K562 (cell line): ENCODE measurements at regions not wholly inside any gene's neighbourhood (a gene's known extent, or its start where the extent isn't known, plus 50 kb on each side); places are given as distances from the start of the nearest gene placed in this dataset.

Source experiments
- ATAC-seq: fragments of 200-7000 bp; cut with Tn5 transposase; 3 replicates; pipeline ENCODE4 v1.9.1; 2020; ENCODE audit warnings: moderate library complexity
- BruUV-seq: library from RNA; stranded (reverse); fragments of 400-500 nt; replicated peaks from 2 replicates; lab custom pipeline; 2021; lab: Mats Ljungman, UMichigan
- CTCF ChIA-PET: fragments of 300-600 bp; formaldehyde crosslinking; extraction: SDS; loops from one replicate; lab custom pipeline; 2021; ENCODE audit warnings: low intra/inter-chr PET ratio; lab: Yijun Ruan, JAX
- POLR2A ChIA-PET: fragments of 300-600, 350-650 bp; sonication (Branson Sonifier 250); formaldehyde crosslinking; extraction: SDS; loops from one replicate; lab custom pipeline; 2021; ENCODE audit warnings: antibody characterized with exemption, inconsistent platforms; lab: Yijun Ruan, JAX
- DNase-seq, 4 experiments: peaks; one replicate each; pipeline versions ENCODE4 v3.0.0 to v3.0.0-alpha.2; 2011 to 2018; ENCODE audit warnings: low spot score in 3 of 4, mixed read lengths in 3 of 4; ENCODE audit errors: extremely low read depth in 1 of 4
- FAIRE-seq: peaks from 2 replicates; lab custom pipeline; 2011; peaks lifted over from hg19 to GRCh38; lab: Jason Lieb, UNC
- H2AFZ ChIP-seq: 2 replicates; pipeline ENCODE4 v1.6.0; 2011; ENCODE audit warnings: low read depth, low read length, control low read depth, inconsistent platforms
- H3K27ac ChIP-seq: fragments of 200-600 bp; 3 replicates; pipeline ENCODE4 v1.8.0; 2011; ENCODE audit warnings: low read depth, mild to moderate bottlenecking, control low read depth, inconsistent platforms, low read length, moderate library complexity, mixed read lengths; ENCODE audit errors: extremely low read depth
- H3K27me3 ChIP-seq, 2 experiments: fragments of 300-600 bp in 1 of 2; 2 replicates in 1 of 2; 3 replicates in 1 of 2; pipeline versions ENCODE4 v1.6.0 to v1.8.0; 2011; ENCODE audit warnings: inconsistent platforms in 2 of 2, low read length in 2 of 2, mild to moderate bottlenecking in 1 of 2, mixed read lengths in 1 of 2, moderate library complexity in 1 of 2; ENCODE audit not compliant: control insufficient read depth in 2 of 2, insufficient read depth in 2 of 2
- H3K36me3 ChIP-seq: fragments of 300-600 bp; 3 replicates; pipeline ENCODE4 v1.8.0; 2011; ENCODE audit warnings: mild to moderate bottlenecking, low read length, inconsistent platforms; ENCODE audit not compliant: control insufficient read depth, insufficient read depth
- H3K4me1 ChIP-seq, 2 experiments: fragments of 200-600 bp in 1 of 2; replicated peaks in 1 of 2; 2 replicates in 1 of 2; 3 replicates in 1 of 2; pipeline versions ENCODE4 v1.5.1 to v1.8.0; 2011; ENCODE audit warnings: inconsistent platforms in 2 of 2, low read length in 2 of 2, mild to moderate bottlenecking in 1 of 2, mixed read lengths in 1 of 2, moderate library complexity in 1 of 2; ENCODE audit not compliant: control insufficient read depth in 2 of 2, insufficient read depth in 2 of 2
- H3K4me2 ChIP-seq: 2 replicates; pipeline ENCODE4 v1.6.1; 2011; ENCODE audit warnings: low read length, control low read depth, inconsistent platforms, mixed read lengths; ENCODE audit not compliant: insufficient read depth
- H3K4me3 ChIP-seq: fragments of 200-600 bp; sonication (generic), shearing (Covaris generic); 2 replicates; pipeline ENCODE4 v1.5.1; 2016; ENCODE audit warnings: control low read depth, inconsistent platforms
- H3K79me2 ChIP-seq: fragments of 200-600 bp; 3 replicates; pipeline ENCODE4 v1.8.0; 2011; ENCODE audit warnings: low read length, inconsistent platforms; ENCODE audit not compliant: control insufficient read depth, insufficient read depth
- H3K9ac ChIP-seq, 2 experiments: 2 replicates each; pipeline versions ENCODE4 v1.6.0 to v1.6.1; 2011; ENCODE audit warnings: low read depth in 2 of 2, low read length in 2 of 2, control low read depth in 1 of 2, inconsistent platforms in 1 of 2, mild to moderate bottlenecking in 1 of 2, mixed read lengths in 1 of 2; ENCODE audit not compliant: insufficient read depth in 1 of 2
- H3K9me1 ChIP-seq: one replicate; pipeline ENCODE4 v1.6.0; 2011; ENCODE audit warnings: inconsistent platforms, mild to moderate bottlenecking, low read length, moderate library complexity; ENCODE audit not compliant: control insufficient read depth, insufficient read depth
- H3K9me3 ChIP-seq: replicated peaks from 2 replicates; pipeline ENCODE4 v1.5.1; 2011; ENCODE audit warnings: low read depth, low read length, inconsistent platforms; ENCODE audit not compliant: control insufficient read depth, insufficient read depth
- H4K20me1 ChIP-seq: replicated peaks from 2 replicates; pipeline ENCODE4 v1.6.1; 2011; ENCODE audit warnings: low read length, inconsistent platforms, mixed read lengths; ENCODE audit not compliant: control insufficient read depth, insufficient read depth
- ARNT ChIP-seq, 2 experiments: fragments of 450-650 bp; IDR thresholded peaks; 2 replicates each; pipeline ENCODE4 v1.6.1; 2016; ENCODE audit warnings: mild to moderate bottlenecking in 1 of 2
- ATF2 ChIP-seq: sonication (generic); formaldehyde crosslinking; IDR thresholded peaks from 2 replicates; pipeline ENCODE4 v1.8.1; 2022; ENCODE audit warnings: missing genetic modification reagents
- BHLHE40 ChIP-seq: IDR thresholded peaks from 2 replicates; pipeline ENCODE4 v1.6.1; 2011; ENCODE audit warnings: low read length, improper control_type of control experiment
- CAMTA2 ChIP-seq: fragments of 250-450 bp; sonication (Bioruptor Pico); conservative IDR thresholded peaks from 2 replicates; pipeline ENCODE4 v1.5.1; 2022
- FOXA1 ChIP-seq: fragments of 450-650 bp; IDR thresholded peaks from 2 replicates; pipeline ENCODE4 v1.6.1; 2016; ENCODE audit warnings: mild to moderate bottlenecking, borderline replicate concordance
- GTF2B ChIP-seq: IDR thresholded peaks from 2 replicates; pipeline ENCODE4 v1.6.1; 2011; ENCODE audit not compliant: insufficient read length; ENCODE audit errors: extremely low read depth
- POLR3A ChIP-seq: IDR thresholded peaks from 2 replicates; pipeline ENCODE4 v1.6.1; 2011; ENCODE audit warnings: borderline replicate concordance, mild to moderate bottlenecking, moderate library complexity; ENCODE audit not compliant: insufficient read length, insufficient read depth; ENCODE audit errors: extremely low read depth
- POLR3G ChIP-seq: IDR thresholded peaks from 2 replicates; pipeline ENCODE4 v1.6.1; 2011; ENCODE audit not compliant: insufficient read length, insufficient replicate concordance; ENCODE audit errors: extremely low read depth
- SMARCB1 ChIP-seq: IDR thresholded peaks from 2 replicates; pipeline ENCODE4 v1.6.1; 2011; ENCODE audit warnings: improper control_type of control experiment, low read depth; ENCODE audit not compliant: insufficient read length
- TBL1XR1 ChIP-seq, 2 experiments: IDR thresholded peaks; 2 replicates each; pipeline ENCODE4 v1.6.1; 2012; ENCODE audit warnings: improper control_type of control experiment in 2 of 2, low read length in 2 of 2, mild to moderate bottlenecking in 1 of 2
- THRA ChIP-seq: fragments of 450-650 bp; IDR thresholded peaks from 2 replicates; pipeline ENCODE4 v1.6.1; 2017; ENCODE audit warnings: mild to moderate bottlenecking, moderate library complexity
- U2AF2 ChIP-seq: fragments of 200-400 bp; formaldehyde crosslinking; optimal IDR thresholded peaks from 2 replicates; pipeline ENCODE3; 2017; ENCODE audit warnings: low read depth, mild to moderate bottlenecking, low read length
- USF1 ChIP-seq: sonication (generic); formaldehyde crosslinking; IDR thresholded peaks from 2 replicates; pipeline ENCODE4 v1.9.0; 2022; ENCODE audit warnings: mild to moderate bottlenecking, missing genetic modification reagents
- ZNF507 ChIP-seq: conservative IDR thresholded peaks from 2 replicates; pipeline ENCODE4 v1.6.1; 2017; ENCODE audit warnings: missing genetic modification characterization, missing compliant biosample characterization
- ZNF717 ChIP-seq: fragments of 250-450 bp; sonication (Bioruptor Pico); IDR thresholded peaks from 2 replicates; pipeline ENCODE4 v1.5.0; 2021
- whole genome bisulfite sequencing: fragments of 100-300 bp; shearing (Covaris generic); methylation state at CpG from one replicate; pipeline ENCODE4 v1.1.6; 2016; ENCODE audit warnings: low coverage, mixed read lengths; ENCODE audit not compliant: insufficient coverage; ENCODE audit errors: missing lambda C conversion rate; 5-methylcytosine and 5-hydroxymethylcytosine counted together
- in situ Hi-C: fragments of 300-500 bp; cut with MboI; formaldehyde crosslinking; loops from 4 replicates; pipeline ENCODE4 v1.15.0; 2018; ENCODE audit warnings: inconsistent platforms, mixed read lengths
- intact Hi-C: fragments of 100-400 bp; cut with micrococcal nuclease; formaldehyde crosslinking; loops from 2 replicates; pipeline ENCODE4 v1.14.2; 2022

GRCh38 chr1:25024615-25025350, 94.7 kb upstream of the RUNX3 start:
- ATAC-seq (no peak), FAIRE-seq (no peak), DNase-seq (no peak)
- Histone ChIP-seq H3K9me1 (no peaks in the 10 kb centered on the region), H3K36me3 (no peaks in the 10 kb centered on the region), H3K4me3 (no peak overlapping the region), H3K27ac (no peak overlapping the region), H3K9me3 (no peaks in the 10 kb centered on the region), H3K4me2 (no peak overlapping the region), H4K20me1 (no peaks in the 10 kb centered on the region; the same call in 1 of the 2 replicates), H3K27me3 (peaks cover 27 to 52% of the 10 kb centered on the region in 2 experiments; a peak in 4 of 5 replicates), H3K79me2 (no peaks in the 10 kb centered on the region), H3K4me1 (peaks cover 14 to 18% of the 10 kb centered on the region in 2 experiments; a peak in 3 of 5 replicates), H2AFZ (no peak overlapping the region), H3K9ac (no peak overlapping the region)
- in situ Hi-C loops, result no loop called here
- ChIA-PET CTCF (no interaction called here), POLR2A (interaction anchor here (0.6 to 2.3 kb wide), 6 partner anchors 8 to 1334 kb away, joined by 3 to 9 read pairs (median 3); no protein-coding TSS in a partner anchor)
- WGBS, result 1% methylated on average over 15 of the region's 15 CpGs
- intact Hi-C loops, result no loop called here
- no TSS peak for BruUV-seq
- no peak for TF ChIP-seq ATF2 (CRISPR knock-in tag)
- no peak for TF ChIP-seq USF1
- TF ChIP-seq TBL1XR1 (IDR thresholded peaks at IDR 0.05; ENCODE audit: low read length in 2 of 2), result no peak
- TF ChIP-seq SMARCB1, result no peak
- TF ChIP-seq ARNT (IDR thresholded peaks at IDR 0.05), result no peak
- no peak for TF ChIP-seq CAMTA2 (CRISPR knock-in tag)
- no peak for TF ChIP-seq POLR3G
- no peak for TF ChIP-seq POLR3A
- TF ChIP-seq U2AF2, result no peak
- no peak for TF ChIP-seq BHLHE40
- TF ChIP-seq FOXA1, result no peak
- no peak for TF ChIP-seq ZNF507 (tag)
- TF ChIP-seq THRA, result no peak
- no peak for TF ChIP-seq ZNF717 (CRISPR knock-in tag)
- TF ChIP-seq GTF2B, result no peak
